GM23338 (cell line): ENCODE measurements at regions not wholly inside any gene's neighbourhood (a gene's known extent, or its start where the extent isn't known, plus 50 kb on each side); places are given as distances from the start of the nearest gene placed in this dataset.
A peak's percentile ranks its signal among the peaks of the same experiment; 100 is the strongest.

ENCODE experiments used
- ATAC-seq: fragments of 200-7000 bp; cut with Tn5 transposase; 3 replicates; pipeline ENCODE4 v1.9.1; 2020
- DNase-seq: peaks from one replicate; pipeline ENCODE4 v3.0.0-alpha.2; 2015; ENCODE audit warnings: low spot score
- H2AFZ ChIP-seq: fragments of 200-600 bp; sonication (generic); 2 replicates; pipeline ENCODE4 v1.8.0; 2016; ENCODE audit warnings: antibody characterized with exemption, mild to moderate bottlenecking, moderate library complexity
- H3F3A ChIP-seq: fragments of 200-600 bp; sonication (generic); replicated peaks from 2 replicates; pipeline ENCODE4 v1.8.0; 2017; ENCODE audit warnings: antibody characterized with exemption, mixed run types, low read depth
- H3K27ac ChIP-seq: fragments of 200-600 bp; sonication (generic); 2 replicates; pipeline ENCODE4 v1.6.1; 2016; ENCODE audit warnings: low read depth
- H3K27me3 ChIP-seq: fragments of 200-600 bp; sonication (generic); 2 replicates; pipeline ENCODE4 v1.8.0; 2016; ENCODE audit warnings: mild to moderate bottlenecking, mixed run types, moderate library complexity; ENCODE audit not compliant: insufficient read depth
- H3K36me3 ChIP-seq: fragments of 200-600 bp; sonication (generic); 2 replicates; pipeline ENCODE4 v1.8.0; 2016; ENCODE audit warnings: mild to moderate bottlenecking; ENCODE audit not compliant: insufficient read depth
- H3K4me1 ChIP-seq: fragments of 200-600 bp; sonication (generic); 2 replicates; pipeline ENCODE4 v1.8.0; 2016; ENCODE audit warnings: mild to moderate bottlenecking, moderate library complexity; ENCODE audit not compliant: insufficient read depth
- H3K4me2 ChIP-seq: fragments of 200-600 bp; sonication (generic); 2 replicates; pipeline ENCODE4 v1.7.1; 2017; ENCODE audit warnings: mixed run types
- H3K4me3 ChIP-seq: fragments of 200-600 bp; sonication (generic); 2 replicates; pipeline ENCODE4 v1.6.1; 2016; ENCODE audit warnings: mixed run types
- H3K79me2 ChIP-seq: fragments of 200-600 bp; sonication (generic); replicated peaks from 2 replicates; pipeline ENCODE4 v1.8.0; 2017; ENCODE audit warnings: mild to moderate bottlenecking; ENCODE audit not compliant: insufficient read depth
- H3K9me2 ChIP-seq: fragments of 200-600 bp; sonication (generic); 2 replicates; pipeline ENCODE4 v1.8.0; 2017; ENCODE audit not compliant: insufficient read depth
- H4K20me1 ChIP-seq: fragments of 200-600 bp; sonication (generic); replicated peaks from 2 replicates; pipeline ENCODE4 v1.8.0; 2017; ENCODE audit warnings: mild to moderate bottlenecking; ENCODE audit not compliant: insufficient read depth
- H3K27ac Mint-ChIP-seq: 2 replicates; pipeline ENCODE4 v1.8.0; 2020; ENCODE audit warnings: inconsistent platforms, mild to moderate bottlenecking, moderate library complexity, mixed read lengths
- H3K27me3 Mint-ChIP-seq: 3 replicates; pipeline ENCODE4 v1.8.0; 2022; ENCODE audit warnings: low read depth, mild to moderate bottlenecking, moderate library complexity, mixed read lengths, inconsistent platforms; ENCODE audit not compliant: insufficient read depth, poor library complexity
- H3K36me3 Mint-ChIP-seq: 3 replicates; pipeline ENCODE4 v1.8.0; 2021; ENCODE audit warnings: low read depth, mild to moderate bottlenecking, inconsistent platforms, moderate library complexity, mixed read lengths
- H3K4me1 Mint-ChIP-seq: 3 replicates; pipeline ENCODE4 v1.8.0; 2020; ENCODE audit warnings: mild to moderate bottlenecking, inconsistent platforms, mixed read lengths
- H3K4me3 Mint-ChIP-seq: 3 replicates; pipeline ENCODE4 v1.8.0; 2021; ENCODE audit warnings: moderate library complexity, mild to moderate bottlenecking, inconsistent platforms, mixed read lengths
- H3K9me3 Mint-ChIP-seq: 3 replicates; pipeline ENCODE4 v1.8.0; 2020; ENCODE audit warnings: moderate library complexity, mild to moderate bottlenecking, inconsistent platforms, mixed read lengths
- CREB1 ChIP-seq: fragments of 250-450 bp; sonication (Bioruptor Pico); IDR thresholded peaks from 2 replicates; pipeline ENCODE4 v1.5.0; 2020; ENCODE audit warnings: low read depth, mild to moderate bottlenecking, moderate library complexity
- ETS1 ChIP-seq: IDR thresholded peaks from 2 replicates; pipeline ENCODE4 v1.6.1; 2016; ENCODE audit warnings: antibody characterized with exemption
- EZH2 ChIP-seq: fragments of 200-600 bp; sonication (generic); IDR thresholded peaks from one replicate; pipeline ENCODE4 v1.8.0; 2017; ENCODE audit warnings: antibody characterized with exemption, mild to moderate bottlenecking, low read depth; ENCODE audit not compliant: unreplicated experiment
- JUNB ChIP-seq: IDR thresholded peaks from one replicate; pipeline ENCODE4 v1.6.1; 2016; ENCODE audit warnings: antibody characterized with exemption; ENCODE audit not compliant: unreplicated experiment
- REST ChIP-seq: IDR thresholded peaks from one replicate; pipeline ENCODE4 v1.6.1; 2018; ENCODE audit warnings: antibody characterized with exemption; ENCODE audit not compliant: unreplicated experiment
- ZNF114 ChIP-seq: fragments of 250-450 bp; sonication (Bioruptor Pico); IDR thresholded peaks from 2 replicates; pipeline ENCODE4 v1.5.0; 2020; ENCODE audit warnings: mild to moderate bottlenecking, moderate library complexity
- ZNF462 ChIP-seq: fragments of 250-450 bp; sonication (Bioruptor Pico); IDR thresholded peaks from 2 replicates; pipeline ENCODE4 v1.5.0; 2020; ENCODE audit warnings: mild to moderate bottlenecking, moderate library complexity
- TF ChIP-seq, protein P1 (sequence below), 2 experiments: fragments of 200-600 bp in 1 of 2; sonication (generic) in 1 of 2; conservative IDR thresholded peaks; 2 replicates each; pipeline versions ENCODE4 v1.5.1 to v1.6.1; 2016 to 2017; ENCODE audit warnings: antibody characterized with exemption in 2 of 2, low read depth in 2 of 2, mild to moderate bottlenecking in 2 of 2, moderate library complexity in 1 of 2

- ATAC-seq, result peak; percentile 95
- TF ChIP-seq CREB1 (no peak), ETS1 (no peak), JUNB (no peak), EZH2 (no peak), ZNF114 (CRISPR knock-in tag) (no peak), REST (no peak), ZNF462 (no peak)
- TF ChIP-seq, protein P1, sequence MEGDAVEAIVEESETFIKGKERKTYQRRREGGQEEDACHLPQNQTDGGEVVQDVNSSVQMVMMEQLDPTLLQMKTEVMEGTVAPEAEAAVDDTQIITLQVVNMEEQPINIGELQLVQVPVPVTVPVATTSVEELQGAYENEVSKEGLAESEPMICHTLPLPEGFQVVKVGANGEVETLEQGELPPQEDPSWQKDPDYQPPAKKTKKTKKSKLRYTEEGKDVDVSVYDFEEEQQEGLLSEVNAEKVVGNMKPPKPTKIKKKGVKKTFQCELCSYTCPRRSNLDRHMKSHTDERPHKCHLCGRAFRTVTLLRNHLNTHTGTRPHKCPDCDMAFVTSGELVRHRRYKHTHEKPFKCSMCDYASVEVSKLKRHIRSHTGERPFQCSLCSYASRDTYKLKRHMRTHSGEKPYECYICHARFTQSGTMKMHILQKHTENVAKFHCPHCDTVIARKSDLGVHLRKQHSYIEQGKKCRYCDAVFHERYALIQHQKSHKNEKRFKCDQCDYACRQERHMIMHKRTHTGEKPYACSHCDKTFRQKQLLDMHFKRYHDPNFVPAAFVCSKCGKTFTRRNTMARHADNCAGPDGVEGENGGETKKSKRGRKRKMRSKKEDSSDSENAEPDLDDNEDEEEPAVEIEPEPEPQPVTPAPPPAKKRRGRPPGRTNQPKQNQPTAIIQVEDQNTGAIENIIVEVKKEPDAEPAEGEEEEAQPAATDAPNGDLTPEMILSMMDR (conservative IDR thresholded peaks at IDR 0.05; ENCODE audit: low read depth in 2 of 2), result no peak
- Histone ChIP-seq H3K27ac (no peak overlapping the region), H3K4me3 (peak overlapping the region; percentile 50), H4K20me1 (no peaks in the 10 kb centered on the region), H3K27me3 (no peaks in the 10 kb centered on the region), H2AFZ (peak overlapping the region; percentile 84), H3K4me1 (0 out of 2 replicates have a peak, but pooled peaks cover 6% of the 10 kb centered on the region), H3F3A (no peaks in the 10 kb centered on the region), H3K36me3 (no peaks in the 10 kb centered on the region), H3K9me2 (no peaks in the 10 kb centered on the region), H3K4me2 (peak overlapping the region; percentile 73), H3K79me2 (no peaks in the 10 kb centered on the region)
- peaks cover 3% of the 10 kb centered on the region for H3K27me3 Mint-ChIP-seq
- peaks cover 26% of the 10 kb centered on the region for H3K4me1 Mint-ChIP-seq
- DNase-seq, result peak; percentile 80
- peaks cover 12% of the 10 kb centered on the region for H3K36me3 Mint-ChIP-seq
- peaks cover 12% of the 10 kb centered on the region for H3K9me3 Mint-ChIP-seq
- peak overlapping the region; percentile 67 for H3K4me3 Mint-ChIP-seq
- no peak overlapping the region for H3K27ac Mint-ChIP-seq
These were observed 118.2 kb upstream of the KIT start for GRCh38 chr4:54539500-54540029.
